H1 (cell line): ENCODE measurements at regions not wholly inside any gene's neighbourhood (a gene's known extent, or its start where the extent isn't known, plus 50 kb on each side); places are given as distances from the start of the nearest gene placed in this dataset.

Experiments
- CTCF ChIA-PET: fragments of 300-600 bp; sonication (Branson Sonifier 250); formaldehyde crosslinking; loops from one replicate; lab custom pipeline; 2021; ENCODE audit not compliant: partially characterized antibody; lab: Charles Lee
- POLR2A ChIA-PET: fragments of 300-600 bp; sonication (Branson Sonifier 250); formaldehyde crosslinking; loops from one replicate; lab custom pipeline; 2021; ENCODE audit warnings: inconsistent platforms; ENCODE audit not compliant: partially characterized antibody; lab: Charles Lee
- DNase-seq, 2 experiments: peaks; one replicate each; pipeline versions ENCODE4 v3.0.0 to v3.0.0-alpha.2; 2010 to 2022; ENCODE audit warnings: low spot score in 2 of 2, low read depth in 1 of 2, mixed read lengths in 1 of 2
- FAIRE-seq: peaks from 2 replicates; lab custom pipeline; 2011; peaks lifted over from hg19 to GRCh38; lab: Jason Lieb, UNC
- H2AFZ ChIP-seq: 2 replicates; pipeline ENCODE4 v1.8.1; 2012; ENCODE audit warnings: low read length, inconsistent platforms
- H2AK5ac ChIP-seq: 2 replicates; pipeline ENCODE4 v1.6.1; 2013; ENCODE audit warnings: low read depth, low read length
- H2BK120ac ChIP-seq: replicated peaks from 2 replicates; pipeline ENCODE3; 2013; ENCODE audit warnings: low read depth, low read length, inconsistent platforms
- H2BK12ac ChIP-seq: 2 replicates; pipeline ENCODE4 v1.6.1; 2013; ENCODE audit warnings: low read depth, low read length
- H2BK15ac ChIP-seq: 2 replicates; pipeline ENCODE4 v1.6.1; 2013; ENCODE audit warnings: low read length
- H2BK20ac ChIP-seq: 2 replicates; pipeline ENCODE4 v1.6.1; 2013; ENCODE audit warnings: low read length
- H2BK5ac ChIP-seq: 2 replicates; pipeline ENCODE4 v1.6.1; 2013; ENCODE audit warnings: low read depth, low read length
- H3K14ac ChIP-seq: 2 replicates; pipeline ENCODE4 v1.6.1; 2013; ENCODE audit warnings: inconsistent platforms; ENCODE audit not compliant: insufficient read length
- H3K18ac ChIP-seq: 2 replicates; pipeline ENCODE4 v1.6.1; 2013; ENCODE audit warnings: low read length; ENCODE audit errors: extremely low read depth
- H3K23ac ChIP-seq: 2 replicates; pipeline ENCODE4 v1.6.1; 2013; ENCODE audit warnings: inconsistent platforms; ENCODE audit not compliant: insufficient read length
- H3K23me2 ChIP-seq: 2 replicates; pipeline ENCODE4 v1.6.1; 2013; ENCODE audit warnings: low read depth, low read length
- H3K27ac ChIP-seq: 2 replicates; pipeline ENCODE4 v1.6.1; 2011; ENCODE audit warnings: low read depth, low read length, inconsistent platforms
- H3K27me3 ChIP-seq, 4 experiments: replicated peaks in 1 of 4; 1 replicate in 1 of 4; 2 replicates in 3 of 4; pipeline versions ENCODE4 v1.6.1 to v1.8.1; 2011 to 2013; ENCODE audit warnings: low read length in 3 of 4, mild to moderate bottlenecking in 3 of 4, inconsistent platforms in 2 of 4, mixed read lengths in 2 of 4, moderate library complexity in 1 of 4; ENCODE audit not compliant: control insufficient read depth in 3 of 4, insufficient read depth in 3 of 4; ENCODE audit errors: extremely low read depth in 1 of 4
- H3K36me3 ChIP-seq, 4 experiments: 2 replicates each; pipeline versions ENCODE4 v1.6.1 to v1.8.1; 2011 to 2013; ENCODE audit warnings: mild to moderate bottlenecking in 4 of 4, low read length in 3 of 4, moderate library complexity in 2 of 4, control low read depth in 1 of 4, inconsistent platforms in 1 of 4; ENCODE audit not compliant: insufficient read depth in 4 of 4, control insufficient read depth in 2 of 4
- H3K4ac ChIP-seq: replicated peaks from 2 replicates; pipeline ENCODE3; 2013; ENCODE audit warnings: low read length, low read depth, mixed read lengths, inconsistent platforms; ENCODE audit not compliant: insufficient read length
- H3K4me1 ChIP-seq, 4 experiments: replicated peaks in 1 of 4; 1 replicate in 1 of 4; 2 replicates in 3 of 4; pipeline versions ENCODE4 v1.6.1 to v1.8.1; 2011 to 2013; ENCODE audit warnings: low read length in 3 of 4, inconsistent platforms in 2 of 4, mixed read lengths in 1 of 4; ENCODE audit not compliant: insufficient read depth in 4 of 4, control insufficient read depth in 3 of 4
- H3K4me2 ChIP-seq, 2 experiments: 2 replicates each; pipeline versions ENCODE4 v1.6.1 to v1.8.1; 2011 to 2013; ENCODE audit warnings: low read depth in 2 of 2, low read length in 2 of 2, control low read depth in 1 of 2, inconsistent platforms in 1 of 2, mild to moderate bottlenecking in 1 of 2; ENCODE audit not compliant: insufficient read depth in 1 of 2
- H3K4me3 ChIP-seq, 4 experiments: fragments of 200-600, 300-600 bp in 1 of 4; sonication (generic), shearing (Covaris generic), sonication (Bioruptor Twin) in 1 of 4; 2 replicates each; pipeline versions ENCODE4 v1.5.1 to v1.8.1; 2011 to 2016; ENCODE audit warnings: low read length in 4 of 4, low read depth in 3 of 4, control low read depth in 2 of 4, inconsistent platforms in 2 of 4, mild to moderate bottlenecking in 2 of 4, mixed read lengths in 1 of 4, moderate library complexity in 1 of 4; ENCODE audit not compliant: insufficient read depth in 2 of 4; ENCODE audit errors: extremely low read depth in 1 of 4
- H3K56ac ChIP-seq: replicated peaks from 2 replicates; pipeline ENCODE3; 2013; ENCODE audit warnings: low read depth, mild to moderate bottlenecking, mixed read lengths, low read length, inconsistent platforms; ENCODE audit not compliant: insufficient read length
- H3K79me1 ChIP-seq: 2 replicates; pipeline ENCODE4 v1.6.1; 2013; ENCODE audit warnings: low read depth, low read length, control low read depth
- H3K79me2 ChIP-seq, 2 experiments: 2 replicates each; pipeline versions ENCODE4 v1.6.1 to v1.8.1; 2012 to 2013; ENCODE audit warnings: low read length in 2 of 2, mild to moderate bottlenecking in 2 of 2, inconsistent platforms in 1 of 2; ENCODE audit not compliant: insufficient read depth in 2 of 2, control insufficient read depth in 1 of 2
- H3K9ac ChIP-seq, 4 experiments: replicated peaks in 1 of 4; 1 replicate in 1 of 4; 2 replicates in 3 of 4; pipeline versions ENCODE4 v1.6.1 to v1.8.1; 2011 to 2013; ENCODE audit warnings: low read depth in 3 of 4, low read length in 3 of 4, control low read depth in 2 of 4, mild to moderate bottlenecking in 2 of 4, moderate library complexity in 2 of 4, inconsistent platforms in 1 of 4; ENCODE audit errors: extremely low read depth in 1 of 4
- H3K9me3 ChIP-seq, 2 experiments: 2 replicates each; pipeline versions ENCODE4 v1.6.1 to v1.8.1; 2012 to 2013; ENCODE audit warnings: mild to moderate bottlenecking in 2 of 2, moderate library complexity in 2 of 2, control low read depth in 1 of 2, inconsistent platforms in 1 of 2, low read depth in 1 of 2, low read length in 1 of 2, mixed read lengths in 1 of 2; ENCODE audit not compliant: insufficient read depth in 2 of 2
- H4K20me1 ChIP-seq, 2 experiments: replicated peaks in 1 of 2; 2 replicates each; pipeline versions ENCODE3 to v1.8.1; 2011 to 2013; ENCODE audit warnings: inconsistent platforms in 2 of 2, low read length in 2 of 2, mild to moderate bottlenecking in 1 of 2; ENCODE audit not compliant: insufficient read depth in 2 of 2, control insufficient read depth in 1 of 2
- H4K5ac ChIP-seq: 2 replicates; pipeline ENCODE4 v1.6.1; 2013; ENCODE audit warnings: low read length, low read depth, mixed read lengths, inconsistent platforms; ENCODE audit not compliant: insufficient read length
- H4K8ac ChIP-seq: 2 replicates; pipeline ENCODE4 v1.8.0; 2013; ENCODE audit warnings: mild to moderate bottlenecking, moderate library complexity, low read length, inconsistent platforms; ENCODE audit not compliant: insufficient read depth; ENCODE audit errors: extremely low read depth
- H4K91ac ChIP-seq: replicated peaks from 2 replicates; pipeline ENCODE3; 2013; ENCODE audit warnings: low read length, mixed read lengths, inconsistent platforms; ENCODE audit not compliant: insufficient read length
- EGR1 ChIP-seq: IDR thresholded peaks from 2 replicates; pipeline ENCODE4 v1.6.1; 2011; ENCODE audit warnings: low read depth, low read length, borderline replicate concordance
- HDAC6 ChIP-seq: IDR thresholded peaks from one replicate; pipeline ENCODE4 v1.7.1; 2012; ENCODE audit warnings: low read depth, mild to moderate bottlenecking, inconsistent platforms, low read length, moderate library complexity
- PHF8 ChIP-seq: fragments of 200-600 bp; sonication (generic); conservative IDR thresholded peaks from 2 replicates; pipeline ENCODE4 v1.7.1; 2012; ENCODE audit warnings: low read depth, mild to moderate bottlenecking, inconsistent platforms, low read length, moderate library complexity
- RNF2 ChIP-seq: fragments of 200-900, 300-1000 bp; sonication (generic); IDR thresholded peaks from 2 replicates; pipeline ENCODE4 v1.7.1; 2016; ENCODE audit warnings: borderline replicate concordance, low read depth, mild to moderate bottlenecking, antibody characterized with exemption, low read length; ENCODE audit not compliant: poor library complexity, severe bottlenecking; ENCODE audit errors: missing control alignments
- SIX5 ChIP-seq: IDR thresholded peaks from 2 replicates; pipeline ENCODE4 v1.6.1; 2011; ENCODE audit warnings: mild to moderate bottlenecking, low read depth, low read length
- WGBS, 2 experiments: shearing (Covaris generic) in 1 of 2; methylation state at CpG; one replicate each; pipeline versions ENCODE4 v1.1.6 to v1.1.7; 2013 to 2015; ENCODE audit warnings: low lambda C conversion rate in 2 of 2, mixed read lengths in 2 of 2, inconsistent platforms in 1 of 2, low coverage in 1 of 2, missing lambda C conversion rate in 1 of 2; ENCODE audit not compliant: insufficient replicate concordance in 2 of 2, insufficient coverage in 1 of 2, insufficient read length in 1 of 2; ENCODE audit errors: extremely low coverage in 1 of 2, missing lambda C conversion rate in 1 of 2; 5-methylcytosine and 5-hydroxymethylcytosine counted together
- TF ChIP-seq, protein P1 (sequence below): IDR thresholded peaks from 2 replicates; pipeline ENCODE4 v1.6.1; 2012; ENCODE audit warnings: inconsistent platforms

DNA sequence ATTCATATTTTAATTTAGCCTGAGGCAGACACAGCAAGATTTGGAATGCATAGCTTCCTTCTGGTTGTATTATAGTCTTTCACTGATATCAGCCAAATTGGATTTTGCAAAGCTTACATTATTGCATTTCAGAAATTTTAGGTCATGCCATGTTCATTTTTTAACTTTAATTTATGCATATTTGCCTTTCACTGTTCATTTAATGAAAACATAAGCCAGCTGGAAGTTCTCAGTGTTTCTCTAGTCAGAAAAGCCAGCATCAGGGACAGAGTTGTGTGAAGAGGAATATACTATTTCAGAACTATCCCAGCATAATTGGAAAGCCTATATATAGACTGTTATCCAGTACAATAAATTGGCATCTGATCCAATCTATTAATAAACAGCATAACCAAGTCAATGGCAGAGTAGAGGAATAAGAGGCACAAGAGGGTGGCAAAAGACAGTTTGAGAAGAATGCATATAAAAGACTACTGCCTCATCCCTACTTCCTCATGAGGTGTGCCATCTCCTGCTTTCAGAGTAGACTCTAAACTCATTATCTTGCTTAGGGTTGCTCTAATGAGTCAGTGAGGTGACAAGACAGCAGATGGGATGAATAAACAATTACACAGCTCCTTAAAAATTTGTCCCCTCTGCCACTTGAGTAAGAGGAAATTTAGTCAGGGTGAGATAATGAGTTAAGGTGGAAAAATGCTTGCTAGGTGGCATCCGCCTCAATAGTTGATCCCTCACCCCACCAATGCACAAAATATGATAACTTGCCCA is 159.8 kb upstream of the HCRTR2 start:
- Histone ChIP-seq H2BK120ac (no peak overlapping the region), H3K27me3 (no peaks in the 10 kb centered on the region), H3K4me2 (no peak overlapping the region), H3K4ac (no peak overlapping the region), H3K23me2 (no peaks in the 10 kb centered on the region), H4K91ac (no peak overlapping the region), H3K4me3 (no peak overlapping the region), H2AK5ac (no peak overlapping the region), H2BK20ac (no peak overlapping the region), H3K4me1 (0 out of 7 replicates have a peak, but pooled peaks cover 0 to under 1% (median 0%) of the 10 kb centered on the region in 4 experiments), H3K23ac (no peak overlapping the region), H3K36me3 (no peaks in the 10 kb centered on the region), H2BK15ac (no peak overlapping the region), H3K56ac (no peak overlapping the region), H3K14ac (no peak overlapping the region), H3K79me2 (no peaks in the 10 kb centered on the region), H2AFZ (no peak overlapping the region), H4K8ac (no peak overlapping the region), H3K9me3 (no peaks in the 10 kb centered on the region), H3K27ac (no peak overlapping the region), H3K18ac (no peak overlapping the region), H4K5ac (no peak overlapping the region), H2BK5ac (no peak overlapping the region), H4K20me1 (no peaks in the 10 kb centered on the region), H2BK12ac (no peak overlapping the region), H3K9ac (no peak overlapping the region), H3K79me1 (no peaks in the 10 kb centered on the region)
- ChIA-PET CTCF (interaction anchor here (0.8 kb wide), 1 partner anchor 297 kb away, joined by 3 read pairs; no protein-coding TSS in a partner anchor), POLR2A (no interaction called here)
- DNase-seq (no peak), FAIRE-seq (no peak)
- no peak for TF ChIP-seq PHF8
- TF ChIP-seq, protein P1, sequence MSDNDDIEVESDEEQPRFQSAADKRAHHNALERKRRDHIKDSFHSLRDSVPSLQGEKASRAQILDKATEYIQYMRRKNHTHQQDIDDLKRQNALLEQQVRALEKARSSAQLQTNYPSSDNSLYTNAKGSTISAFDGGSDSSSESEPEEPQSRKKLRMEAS: no peak
- TF ChIP-seq EGR1: no peak
- TF ChIP-seq RNF2: no peak
- no peak for TF ChIP-seq HDAC6
- TF ChIP-seq SIX5: no peak
- WGBS, 2 experiments: 86% methylated on average over 1 of the region's 1 CpG; no CpG with 5 or more reads in 1 of the 2 experiments
